GM12872 (cell line): ENCODE measurements at regions not wholly inside any gene's neighbourhood (a gene's known extent, or its start where the extent isn't known, plus 50 kb on each side); places are given as distances from the start of the nearest gene placed in this dataset.

Source experiments
- TF ChIP-seq, protein P1 (sequence below): IDR thresholded peaks from 3 replicates; pipeline ENCODE4 v1.5.1; 2011; ENCODE audit warnings: low read depth, mild to moderate bottlenecking, low read length, moderate library complexity; ENCODE audit not compliant: insufficient read depth

- TF ChIP-seq, protein P1, sequence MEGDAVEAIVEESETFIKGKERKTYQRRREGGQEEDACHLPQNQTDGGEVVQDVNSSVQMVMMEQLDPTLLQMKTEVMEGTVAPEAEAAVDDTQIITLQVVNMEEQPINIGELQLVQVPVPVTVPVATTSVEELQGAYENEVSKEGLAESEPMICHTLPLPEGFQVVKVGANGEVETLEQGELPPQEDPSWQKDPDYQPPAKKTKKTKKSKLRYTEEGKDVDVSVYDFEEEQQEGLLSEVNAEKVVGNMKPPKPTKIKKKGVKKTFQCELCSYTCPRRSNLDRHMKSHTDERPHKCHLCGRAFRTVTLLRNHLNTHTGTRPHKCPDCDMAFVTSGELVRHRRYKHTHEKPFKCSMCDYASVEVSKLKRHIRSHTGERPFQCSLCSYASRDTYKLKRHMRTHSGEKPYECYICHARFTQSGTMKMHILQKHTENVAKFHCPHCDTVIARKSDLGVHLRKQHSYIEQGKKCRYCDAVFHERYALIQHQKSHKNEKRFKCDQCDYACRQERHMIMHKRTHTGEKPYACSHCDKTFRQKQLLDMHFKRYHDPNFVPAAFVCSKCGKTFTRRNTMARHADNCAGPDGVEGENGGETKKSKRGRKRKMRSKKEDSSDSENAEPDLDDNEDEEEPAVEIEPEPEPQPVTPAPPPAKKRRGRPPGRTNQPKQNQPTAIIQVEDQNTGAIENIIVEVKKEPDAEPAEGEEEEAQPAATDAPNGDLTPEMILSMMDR = no peak
Observed at GRCh38 chr11:97231231-97231630, 841.4 kb downstream of the JRKL start.

GRCh38 chr11:97234016-97234415 is 844.2 kb downstream of the JRKL start:
- TF ChIP-seq, protein P1 = no peak

DNA sequence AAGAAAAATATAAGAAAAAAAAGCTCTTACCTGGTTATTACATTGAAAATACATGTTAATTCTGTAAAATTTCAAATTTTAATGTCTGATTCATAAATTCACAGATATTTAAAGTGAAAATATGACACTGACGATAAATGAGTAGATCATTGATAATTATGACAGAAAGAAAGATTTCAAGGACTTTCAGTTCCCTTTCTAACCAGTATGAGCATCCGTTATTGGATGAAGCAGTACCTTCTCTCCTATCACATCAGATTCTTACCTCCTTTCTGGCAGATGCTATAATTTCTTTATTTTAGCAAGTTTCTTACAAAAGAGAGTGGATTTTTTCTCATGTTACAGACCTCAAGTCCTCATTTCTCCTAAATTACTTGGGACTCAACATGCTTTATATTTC is 847.3 kb downstream of the JRKL start:
- TF ChIP-seq, protein P1 = no peak

- TF ChIP-seq, protein P1 = no peak
Observed at GRCh38 chr11:97247601-97248000, 857.8 kb downstream of the JRKL start.

DNA sequence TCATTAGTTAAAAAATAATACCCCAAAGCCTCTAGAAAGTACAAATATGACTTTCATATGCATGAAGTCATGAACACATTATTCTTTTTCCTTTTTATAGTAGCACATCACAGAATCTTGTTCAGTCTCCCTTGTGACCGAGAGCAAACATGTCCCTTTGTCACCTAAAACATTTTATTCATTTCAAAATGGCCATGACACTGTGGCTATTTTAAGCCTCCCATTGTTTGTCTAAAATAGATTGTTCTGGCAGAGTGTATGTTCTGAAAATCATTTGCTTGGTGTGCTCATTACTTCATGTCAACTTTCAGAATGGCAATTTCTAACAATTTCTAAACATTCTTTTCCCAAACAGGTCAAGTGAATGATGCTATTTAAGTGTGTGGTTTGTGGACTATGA is 865.0 kb downstream of the JRKL start:
- TF ChIP-seq, protein P1 = no peak

DNA sequence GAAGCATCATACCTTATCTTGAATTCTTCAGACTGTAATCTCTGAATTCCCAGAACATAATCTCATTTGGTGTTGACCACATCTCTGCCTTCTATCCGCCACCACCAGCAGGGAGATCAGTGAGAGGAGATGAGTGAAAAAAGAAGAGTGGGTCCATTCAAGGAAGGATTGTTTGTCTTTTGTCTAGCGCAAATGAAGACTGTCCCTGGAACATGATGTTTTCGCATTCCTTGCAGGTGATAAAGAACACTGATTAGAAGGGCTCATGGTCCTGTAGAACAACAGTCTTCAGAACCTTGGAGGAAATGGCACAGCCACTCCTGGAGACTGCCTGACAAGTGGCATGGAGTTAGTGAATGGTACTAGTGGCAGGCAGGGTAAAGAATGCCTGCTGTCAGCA is 869.6 kb downstream of the JRKL start:
- TF ChIP-seq, protein P1 = no peak

GRCh38 chr11:97259884-97260283 is 870.1 kb downstream of the JRKL start:
- TF ChIP-seq, protein P1 = peak; percentile 16; the same call in 1 of the 3 replicates
